ENCODE measurements at regions not wholly inside any gene's neighbourhood (a gene's known extent, or its start where the extent isn't known, plus 50 kb on each side); places are given as distances from the start of the nearest gene placed in this dataset.

GRCh38 chr13:88263808-88264207 lies 592.6 kb downstream of the SLITRK5 start:
- TF ChIP-seq EZH2 (IDR thresholded peaks at IDR 0.05; ENCODE audit: borderline replicate concordance, low read depth, low read length, poor library complexity, severe bottlenecking), result no peak
- no peak for TF ChIP-seq CTCF (conservative IDR thresholded peaks at IDR 0.05; ENCODE audit: low read depth, low read length)

GRCh38 chr13:88281841-88282240 lies 610.7 kb downstream of the SLITRK5 start:
- H3K27ac ChIP-seq (ENCODE audit: low read depth, low read length, poor library complexity, severe bottlenecking), result no peak overlapping the region
- TF ChIP-seq CTCF (conservative IDR thresholded peaks at IDR 0.05; ENCODE audit: low read depth, low read length), result no peak
- TF ChIP-seq EZH2 (IDR thresholded peaks at IDR 0.05; ENCODE audit: borderline replicate concordance, low read depth, low read length, poor library complexity, severe bottlenecking), result no peak
- no peaks in the 10 kb centered on the region for H3K36me3 ChIP-seq (ENCODE audit: insufficient read depth, low read length, poor library complexity, severe bottlenecking)
- ChIA-PET POLR2A (ENCODE audit: low non-redundant PET) (no interaction called here), CTCF (no interaction called here)
- no peaks in the 10 kb centered on the region for H3K9me3 ChIP-seq (ENCODE audit: low read depth, low read length, poor library complexity, severe bottlenecking)
- BruUV-seq (replicated peaks), result no TSS peak
- no peaks in the 10 kb centered on the region for H3K27me3 ChIP-seq (replicated peaks; ENCODE audit: insufficient read depth, low read depth, low read length, poor library complexity)
- no peaks in the 10 kb centered on the region for H3K4me1 ChIP-seq (ENCODE audit: insufficient read depth, low read length, poor library complexity, severe bottlenecking)
- intact Hi-C loops (cut with micrococcal nuclease; ENCODE audit: unreplicated experiment), result no loop called here
- no peak for DNase-seq (ENCODE audit: low spot score)
- no peak overlapping the region for H3K4me3 ChIP-seq (ENCODE audit: low read depth, low read length, poor library complexity, severe bottlenecking)

More at GRCh38 chr13:88263808-88264207, 592.6 kb downstream of the SLITRK5 start:
- Histone ChIP-seq H3K27ac (ENCODE audit: low read depth, low read length, poor library complexity, severe bottlenecking) (no peak overlapping the region), H3K9me3 (ENCODE audit: low read depth, low read length, poor library complexity, severe bottlenecking) (no peaks in the 10 kb centered on the region), H3K4me1 (ENCODE audit: insufficient read depth, low read length, poor library complexity, severe bottlenecking) (no peaks in the 10 kb centered on the region), H3K27me3 (replicated peaks; ENCODE audit: insufficient read depth, low read depth, low read length, poor library complexity) (no peaks in the 10 kb centered on the region), H3K36me3 (ENCODE audit: insufficient read depth, low read length, poor library complexity, severe bottlenecking) (no peaks in the 10 kb centered on the region), H3K4me3 (ENCODE audit: low read depth, low read length, poor library complexity, severe bottlenecking) (no peak overlapping the region)
- ChIA-PET CTCF (no interaction called here), POLR2A (ENCODE audit: low non-redundant PET) (no interaction called here)
- no peak for DNase-seq (ENCODE audit: low spot score)
- no TSS peak for BruUV-seq (replicated peaks)
- intact Hi-C loops (cut with micrococcal nuclease; ENCODE audit: unreplicated experiment), result no loop called here

GRCh38 chr13:88285329-88285728 lies 614.2 kb downstream of the SLITRK5 start:
- DNase-seq (ENCODE audit: low spot score), result no peak
- no peak overlapping the region for H3K27ac ChIP-seq (ENCODE audit: low read depth, low read length, poor library complexity, severe bottlenecking)
- no TSS peak for BruUV-seq (replicated peaks)
- no peaks in the 10 kb centered on the region for H3K36me3 ChIP-seq (ENCODE audit: insufficient read depth, low read length, poor library complexity, severe bottlenecking)
- intact Hi-C loops (cut with micrococcal nuclease; ENCODE audit: unreplicated experiment), result no loop called here
- POLR2A ChIA-PET (ENCODE audit: low non-redundant PET), result no interaction called here
- no peak for TF ChIP-seq EZH2 (IDR thresholded peaks at IDR 0.05; ENCODE audit: borderline replicate concordance, low read depth, low read length, poor library complexity, severe bottlenecking)
- TF ChIP-seq CTCF (conservative IDR thresholded peaks at IDR 0.05; ENCODE audit: low read depth, low read length), result no peak
- no peaks in the 10 kb centered on the region for H3K27me3 ChIP-seq (replicated peaks; ENCODE audit: insufficient read depth, low read depth, low read length, poor library complexity)
- CTCF ChIA-PET, result no interaction called here
- no peak overlapping the region for H3K4me3 ChIP-seq (ENCODE audit: low read depth, low read length, poor library complexity, severe bottlenecking)
- H3K4me1 ChIP-seq (ENCODE audit: insufficient read depth, low read length, poor library complexity, severe bottlenecking), result no peaks in the 10 kb centered on the region
- no peaks in the 10 kb centered on the region for H3K9me3 ChIP-seq (ENCODE audit: low read depth, low read length, poor library complexity, severe bottlenecking)

Measured in A673 (cell line).